Heart left ventricle (tissue), 16 donors: ENCODE measurements at regions not wholly inside any gene's neighbourhood (a gene's known extent, or its start where the extent isn't known, plus 50 kb on each side); places are given as distances from the start of the nearest gene placed in this dataset.

Experiments used
- ATAC-seq, 4 donors: fragments of 200-7000 bp; cut with Tn5 transposase; one replicate each; pipeline ENCODE4 v1.9.1; 2020 to 2022; ENCODE audit warnings: moderate library complexity in 4 of 4, mild to moderate bottlenecking in 3 of 4, moderate number of reproducible peaks in 1 of 4
- DNase-seq, 5 donors: peaks; one replicate each; pipeline ENCODE4 v3.0.0-alpha.2; 2020
- H3K27ac ChIP-seq, 12 donors: fragments of 200-600 bp; sonication (generic) in 4 of 12; one replicate each; pipeline versions ENCODE4 v1.5.0 to v1.8.0; 2016 to 2022; ENCODE audit warnings: mild to moderate bottlenecking in 2 of 12
- H3K27me3 ChIP-seq, 9 donors: fragments of 200-600 bp; sonication (generic) in 2 of 9; one replicate each; pipeline versions ENCODE4 v1.5.1 to v1.8.0; 2016 to 2022; ENCODE audit warnings: mild to moderate bottlenecking in 3 of 9
- H3K36me3 ChIP-seq, 9 donors: fragments of 200-600 bp; sonication (generic) in 2 of 9; one replicate each; pipeline versions ENCODE4 v1.5.0 to v1.8.0; 2018 to 2022; ENCODE audit warnings: mild to moderate bottlenecking in 2 of 9
- H3K4me1 ChIP-seq, 12 donors: fragments of 200-600 bp; sonication (generic) in 4 of 12; one replicate each; pipeline versions ENCODE4 v1.5.0 to v1.8.0; 2016 to 2022; ENCODE audit warnings: mild to moderate bottlenecking in 3 of 12
- H3K4me3 ChIP-seq, 12 donors: fragments of 200-600 bp; sonication (generic) in 4 of 12; one replicate each; pipeline versions ENCODE4 v1.5.0 to v1.8.0; 2017 to 2022; ENCODE audit warnings: mild to moderate bottlenecking in 9 of 12, moderate library complexity in 4 of 12
- H3K9me3 ChIP-seq, 12 donors: fragments of 200-600 bp; sonication (generic) in 4 of 12; one replicate each; pipeline versions ENCODE4 v1.5.0 to v1.8.0; 2016 to 2022; ENCODE audit warnings: mild to moderate bottlenecking in 1 of 12
- CTCF ChIP-seq, 12 donors: fragments of 200-600 bp; sonication (generic) in 4 of 12; IDR thresholded peaks; one replicate each; pipeline versions ENCODE4 v1.5.0 to v1.8.0; 2018 to 2022; ENCODE audit warnings: antibody characterized with exemption in 12 of 12, mild to moderate bottlenecking in 5 of 12
- POLR2A ChIP-seq, 2 donors: fragments of 450-650 bp; IDR thresholded peaks; one replicate each; pipeline ENCODE4 v1.6.1; 2017; ENCODE audit warnings: antibody characterized with exemption in 2 of 2, mild to moderate bottlenecking in 2 of 2, moderate library complexity in 2 of 2
- WGBS, 4 donors: extraction: QIAGEN DNeasy Blood & Tissue Kit in 2 of 4; methylation state at CpG; one replicate each; pipeline versions ENCODE4 v1.1.5 to v1.1.7; 2013 to 2018; 5-methylcytosine and 5-hydroxymethylcytosine counted together
- intact Hi-C, 10 donors: fragments of 100-400 bp; cut with DNase I; formaldehyde crosslinking; loops; one replicate each; pipeline versions ENCODE4 v1.11.1 to v1.14.2; 2022
- donor health status: ischemic (EF 13 %, LVEDD 7.1; RV severe dilation, severe dysfunction).
- donor health status: healthy with polysubstance abuse.
- donor health status: DM: no; HTN: yes; CAD: no.
- donor health status: DM: no; HTN: no; CAD: no.
- donor health status: ischemic (EF 25% LVEDD 6.9; RV normal size, moderate dysfunction).
- donor health status: ischemic (EF 25% LVEDD 5.7; RV mildly dilated, moderate dysfunction).
- donor health status: healthy.
- donor health status: DM: yes; HTN: yes; CAD: no.
- donor health status: ischemic (EF 35%, LVEDD 5.7; RV mildly dilated, moderate dysfunction).
- donor health status: nonischemic (EF 11% LVEDD 7.7; RV severe dilation, severe dysfunction).
- donor health status: DM: yes; HTN: yes; CAD: no.
- donor health status: PGD.
- donor health status: ischemic (EF 29% LVEDD 5.4; RV normal size, mild dysfunction).
- donor health status: nonischemic (EF 23%, LVEDD 6.1; RV moderate dilation, normal function).

GRCh38 chr2:844715-845114, 105.9 kb upstream of the SNTG2 start:
- Histone ChIP-seq H3K4me1 (no peaks in the 10 kb centered on the region), H3K27me3 (peaks cover 0 to 16% (median 0%) of the 10 kb centered on the region in 9 donors), H3K27ac (no peak overlapping the region), H3K36me3 (no peaks in the 10 kb centered on the region), H3K4me3 (no peak overlapping the region), H3K9me3 (no peaks in the 10 kb centered on the region)
- intact Hi-C loops = no loop called here
- no peak for ATAC-seq
- no peak for DNase-seq
- TF ChIP-seq POLR2A (IDR thresholded peaks at IDR 0.05) = no peak
- no peak for TF ChIP-seq CTCF (IDR thresholded peaks at IDR 0.05)
- WGBS, 4 donors = 52 to 61% (median 56%) methylated on average over 3 of the region's 3 CpGs

- WGBS, 4 donors = 45 to 55% (median 48%) methylated on average over 16 of the region's 16 CpGs
- Histone ChIP-seq H3K4me3 (no peak overlapping the region), H3K27ac (no peak overlapping the region), H3K27me3 (peaks cover 0 to 19% (median 0%) of the 10 kb centered on the region in 9 donors), H3K9me3 (no peaks in the 10 kb centered on the region), H3K4me1 (no peaks in the 10 kb centered on the region), H3K36me3 (no peaks in the 10 kb centered on the region)
- DNase-seq = no peak
- intact Hi-C loops = no loop called here
- TF ChIP-seq POLR2A (IDR thresholded peaks at IDR 0.05) = no peak
- TF ChIP-seq CTCF (IDR thresholded peaks at IDR 0.05) = no peak
- no peak for ATAC-seq
Measured at GRCh38 chr2:842151-842803, 108.4 kb upstream of the SNTG2 start.

GRCh38 chr2:841036-841435, 109.6 kb upstream of the SNTG2 start:
- no peak overlapping the region for H3K4me3 ChIP-seq
- H3K36me3 ChIP-seq = no peaks in the 10 kb centered on the region
- DNase-seq = no peak
- H3K9me3 ChIP-seq = no peaks in the 10 kb centered on the region
- intact Hi-C loops = no loop called here
- no peak overlapping the region for H3K27ac ChIP-seq
- no peaks in the 10 kb centered on the region for H3K4me1 ChIP-seq
- H3K27me3 ChIP-seq = peaks cover 0 to 19% (median 0%) of the 10 kb centered on the region in 9 donors
- ATAC-seq = no peak
- TF ChIP-seq POLR2A (IDR thresholded peaks at IDR 0.05) = no peak
- no peak for TF ChIP-seq CTCF (IDR thresholded peaks at IDR 0.05)
- 87 to 95% (median 91%) methylated on average over 5 of the region's 5 CpGs for WGBS, 4 donors

DNA sequence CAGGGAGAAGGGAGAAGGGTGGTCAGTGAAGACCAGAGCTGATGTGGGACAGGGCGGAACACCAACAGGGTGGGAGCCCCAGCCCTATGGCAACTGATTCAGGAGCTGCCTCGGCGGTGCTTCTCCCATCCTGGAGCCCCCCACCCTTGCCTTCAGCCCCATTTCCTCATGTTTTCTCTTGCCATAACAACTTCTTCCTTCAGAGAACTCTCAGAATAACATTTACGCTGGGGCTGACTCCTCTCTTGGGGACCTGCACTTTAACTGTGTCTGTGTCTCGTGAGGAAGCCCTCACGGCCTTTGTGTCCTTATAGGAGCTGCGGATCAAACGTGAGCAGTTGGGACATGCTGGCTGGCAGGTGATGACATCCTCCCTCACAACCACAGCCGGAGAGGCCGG, 116.4 kb upstream of the SNTG2 start:
- H3K4me3 ChIP-seq = no peak overlapping the region
- H3K27me3 ChIP-seq = peaks cover 0 to 11% (median 0%) of the 10 kb centered on the region in 9 donors
- intact Hi-C loops = no loop called here
- H3K9me3 ChIP-seq = no peaks in the 10 kb centered on the region
- peaks cover 0 to 32% (median 18%) of the 10 kb centered on the region in 12 donors for H3K4me1 ChIP-seq
- DNase-seq (no peak), ATAC-seq (no peak)
- H3K27ac ChIP-seq = no peak overlapping the region
- TF ChIP-seq POLR2A (IDR thresholded peaks at IDR 0.05) (no peak), CTCF (IDR thresholded peaks at IDR 0.05) (no peak)
- 57 to 68% (median 65%) methylated on average over 10 of the region's 10 CpGs for WGBS, 4 donors
- no peaks in the 10 kb centered on the region for H3K36me3 ChIP-seq
